Testis (tissue), 2 donors: ENCODE measurements at regions not wholly inside any gene's neighbourhood (a gene's known extent, or its start where the extent isn't known, plus 50 kb on each side); places are given as distances from the start of the nearest gene placed in this dataset.

Experiments
- POLR2A ChIP-seq: fragments of 450-650 bp; IDR thresholded peaks from one replicate; pipeline ENCODE4 v1.6.1; 2017; ENCODE audit warnings: antibody characterized with exemption, mild to moderate bottlenecking, moderate library complexity
- TF ChIP-seq, protein P1 (sequence below), 3 experiments: fragments of 450-650 bp in 2 of 3; fragments of 200-600 bp in 1 of 3; sonication (generic) in 1 of 3; IDR thresholded peaks; one replicate each; pipeline ENCODE4 v1.5.1; 2016 to 2019; ENCODE audit warnings: antibody characterized with exemption in 3 of 3, mild to moderate bottlenecking in 2 of 3, moderate library complexity in 1 of 3

DNA sequence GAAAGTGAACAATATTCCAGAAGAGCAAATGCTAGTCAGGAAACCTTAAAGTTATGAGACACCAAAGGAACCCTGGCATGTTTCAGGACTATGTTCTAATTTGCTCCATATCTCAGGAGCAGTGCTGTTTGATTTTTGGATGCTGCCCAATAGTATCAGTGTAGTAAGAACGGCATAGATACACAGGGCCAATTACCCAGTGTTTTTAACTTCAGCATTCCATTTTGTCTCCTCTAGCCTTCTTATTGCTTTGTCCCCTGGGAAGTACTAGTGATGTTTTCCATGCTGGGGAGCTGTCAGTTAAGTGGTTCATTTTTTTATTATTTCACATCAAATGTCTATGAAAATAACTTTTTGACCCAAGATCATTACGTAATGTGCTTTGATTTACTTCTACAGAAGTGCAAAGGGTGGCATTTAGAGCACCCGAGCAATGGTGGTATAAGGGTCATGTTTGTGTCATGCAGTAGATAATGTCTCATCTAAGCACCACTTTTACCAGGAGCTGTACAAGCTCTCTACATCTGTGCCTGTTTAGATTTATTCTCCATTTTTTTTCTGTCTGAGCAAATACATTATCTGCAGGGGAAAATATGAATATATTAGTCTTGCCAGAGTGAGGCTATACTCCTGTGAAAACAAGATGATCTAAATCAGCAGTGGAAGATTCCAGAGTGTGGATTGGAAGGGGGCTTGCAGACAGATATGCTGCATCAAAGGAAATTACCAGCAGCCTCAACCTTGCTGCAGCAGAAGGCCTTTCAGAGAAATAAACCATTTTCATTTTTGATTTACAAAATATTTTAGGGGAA lies 198.8 kb upstream of the OPRM1 start:
- TF ChIP-seq, protein P1, sequence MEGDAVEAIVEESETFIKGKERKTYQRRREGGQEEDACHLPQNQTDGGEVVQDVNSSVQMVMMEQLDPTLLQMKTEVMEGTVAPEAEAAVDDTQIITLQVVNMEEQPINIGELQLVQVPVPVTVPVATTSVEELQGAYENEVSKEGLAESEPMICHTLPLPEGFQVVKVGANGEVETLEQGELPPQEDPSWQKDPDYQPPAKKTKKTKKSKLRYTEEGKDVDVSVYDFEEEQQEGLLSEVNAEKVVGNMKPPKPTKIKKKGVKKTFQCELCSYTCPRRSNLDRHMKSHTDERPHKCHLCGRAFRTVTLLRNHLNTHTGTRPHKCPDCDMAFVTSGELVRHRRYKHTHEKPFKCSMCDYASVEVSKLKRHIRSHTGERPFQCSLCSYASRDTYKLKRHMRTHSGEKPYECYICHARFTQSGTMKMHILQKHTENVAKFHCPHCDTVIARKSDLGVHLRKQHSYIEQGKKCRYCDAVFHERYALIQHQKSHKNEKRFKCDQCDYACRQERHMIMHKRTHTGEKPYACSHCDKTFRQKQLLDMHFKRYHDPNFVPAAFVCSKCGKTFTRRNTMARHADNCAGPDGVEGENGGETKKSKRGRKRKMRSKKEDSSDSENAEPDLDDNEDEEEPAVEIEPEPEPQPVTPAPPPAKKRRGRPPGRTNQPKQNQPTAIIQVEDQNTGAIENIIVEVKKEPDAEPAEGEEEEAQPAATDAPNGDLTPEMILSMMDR (IDR thresholded peaks at IDR 0.05): no peak
- no peak for TF ChIP-seq POLR2A
